Body of pancreas (tissue), 4 donors: ENCODE measurements at regions not wholly inside any gene's neighbourhood (a gene's known extent, or its start where the extent isn't known, plus 50 kb on each side); places are given as distances from the start of the nearest gene placed in this dataset.

Source experiments
- CTCF ChIP-seq, 7 experiments: fragments of 450-650 bp in 4 of 7; fragments of 200-600 bp in 3 of 7; sonication (generic) in 3 of 7; IDR thresholded peaks; one replicate each; pipeline ENCODE4 v1.5.1; 2016 to 2019; ENCODE audit warnings: antibody characterized with exemption in 7 of 7
- POLR2A ChIP-seq, 3 donors: fragments of 450-650 bp; IDR thresholded peaks; one replicate each; pipeline ENCODE4 v1.6.1; 2016; ENCODE audit warnings: antibody characterized with exemption in 3 of 3, mild to moderate bottlenecking in 2 of 3

GRCh38 chr7:18390535-18390907 lies 105.0 kb upstream of the HDAC9 start:
- TF ChIP-seq CTCF (IDR thresholded peaks at IDR 0.05) = no peak
- no peak for TF ChIP-seq POLR2A (IDR thresholded peaks at IDR 0.05)
